ENCODE measurements at regions not wholly inside any gene's neighbourhood (a gene's known extent, or its start where the extent isn't known, plus 50 kb on each side); places are given as distances from the start of the nearest gene placed in this dataset.
A peak's percentile ranks its signal among the peaks of the same experiment; 100 is the strongest.
"Not testable (repeated sequence)": the region's sequence is repeated elsewhere in the genome, so short reads cannot be mapped to it uniquely, and the experiment has no call there.

- no peak overlapping the region for H3K4me3 ChIP-seq (ENCODE audit: low read depth, low read length)
- DNase-seq (ENCODE audit: low read depth), result no peak
Observed at GRCh38 chrX:106220177-106220576, 52.1 kb downstream of the PWWP3B start.

DNA sequence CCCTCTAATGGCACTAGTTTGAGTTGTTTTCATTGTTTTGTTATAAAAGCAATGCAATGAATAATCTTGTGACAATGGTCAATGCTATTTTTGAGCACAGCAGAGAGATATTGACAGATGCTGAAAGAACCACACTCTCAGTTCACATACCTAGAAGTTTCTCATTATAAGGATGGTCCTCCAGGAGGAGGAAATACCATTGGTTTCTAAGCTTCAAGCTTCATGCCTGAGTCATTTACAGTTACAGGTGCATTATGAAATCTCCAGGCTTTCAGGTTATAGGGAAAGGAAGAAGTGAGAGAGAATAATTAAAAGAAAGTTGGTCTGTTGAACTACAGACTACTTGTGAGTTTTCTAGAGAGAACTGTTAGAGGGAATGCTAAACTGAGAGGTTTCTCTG is 75.3 kb downstream of the PWWP3B start:
- DNase-seq (ENCODE audit: low read depth), result no peak
- H3K4me3 ChIP-seq (ENCODE audit: low read depth, low read length), result no peak overlapping the region

DNA sequence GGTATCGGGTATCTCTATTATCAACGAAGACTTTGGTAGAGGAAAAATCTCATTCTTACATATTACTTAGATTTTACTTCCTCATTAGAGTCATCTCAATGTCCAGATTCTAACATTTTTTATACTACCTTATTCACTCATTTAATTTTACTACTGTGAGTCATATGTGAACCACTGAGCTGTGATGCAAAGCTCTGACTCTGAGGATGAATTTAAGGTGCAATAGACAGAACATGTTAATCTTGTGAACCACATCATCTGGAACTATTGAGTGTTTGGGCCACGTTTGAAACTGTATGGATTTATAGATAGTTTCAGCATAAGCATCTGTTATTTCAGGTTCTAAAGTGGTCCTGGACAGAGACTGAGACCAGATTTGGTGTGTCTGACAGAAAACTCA is 78.4 kb downstream of the PWWP3B start:
- no peak overlapping the region for H3K4me3 ChIP-seq (ENCODE audit: low read depth, low read length)
- DNase-seq (ENCODE audit: low read depth), result peak; percentile 59

DNA sequence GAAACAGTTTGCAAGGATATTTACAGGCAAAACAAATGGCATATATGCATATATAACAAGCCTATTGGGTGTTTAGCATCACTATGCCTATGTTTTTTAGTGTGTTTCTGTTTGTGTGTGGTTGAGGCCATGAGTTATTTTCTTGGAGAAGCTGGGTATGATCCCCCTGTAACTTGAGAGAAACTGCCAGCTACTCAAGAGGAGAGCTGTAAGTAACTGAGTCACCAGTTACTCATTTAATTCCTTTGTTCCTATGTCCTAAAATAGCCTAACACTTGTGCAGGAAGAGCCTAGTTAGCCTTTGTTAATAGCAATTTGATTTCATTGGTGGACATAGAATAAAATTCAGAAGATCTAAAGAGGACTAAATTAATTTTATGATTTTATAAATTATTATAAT is 79.1 kb downstream of the PWWP3B start:
- H3K4me3 ChIP-seq (ENCODE audit: low read depth, low read length), result no peak overlapping the region
- peak; percentile 48 for DNase-seq (ENCODE audit: low read depth)

DNA sequence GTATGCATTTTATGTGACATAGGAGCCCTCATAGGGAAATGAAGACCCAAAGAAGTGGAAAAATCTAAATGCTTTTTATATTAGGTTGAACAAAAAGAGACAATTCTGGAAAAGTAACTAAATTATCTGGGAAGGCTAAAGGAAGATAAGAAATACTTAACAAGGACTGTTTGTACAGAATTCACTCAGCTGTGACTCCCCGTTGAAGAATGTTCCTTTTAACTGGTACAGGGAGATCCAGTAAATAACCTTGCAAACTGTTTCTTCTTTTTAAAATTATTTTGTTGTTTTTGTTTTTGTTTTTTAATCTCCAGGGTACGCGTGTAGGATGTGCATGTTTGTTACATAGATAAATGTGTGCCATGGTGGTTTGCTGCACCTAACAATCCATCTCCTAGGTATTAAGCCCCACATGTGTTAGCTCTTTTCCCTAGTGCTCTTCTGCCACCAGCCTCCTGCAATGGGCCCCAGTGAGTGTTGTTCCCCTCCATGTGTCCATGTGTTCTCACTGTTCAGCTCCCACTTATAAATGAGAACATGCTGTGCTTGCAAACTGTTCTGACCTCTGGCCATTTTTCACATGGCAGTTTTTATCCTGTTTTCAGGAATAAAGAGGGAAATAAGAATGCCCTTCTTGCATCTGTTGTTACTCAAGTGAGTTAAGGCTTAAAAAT is 81.7 kb downstream of the PWWP3B start:
- H3K4me3 ChIP-seq (ENCODE audit: low read depth, low read length), result no peak overlapping the region
- peak; percentile 29 for DNase-seq (ENCODE audit: low read depth)

- no peak overlapping the region for H3K4me3 ChIP-seq (ENCODE audit: low read depth, low read length)
- DNase-seq (ENCODE audit: low read depth), result peak; percentile 47
Observed at GRCh38 chrX:106263817-106264216, 95.7 kb downstream of the PWWP3B start.

DNA sequence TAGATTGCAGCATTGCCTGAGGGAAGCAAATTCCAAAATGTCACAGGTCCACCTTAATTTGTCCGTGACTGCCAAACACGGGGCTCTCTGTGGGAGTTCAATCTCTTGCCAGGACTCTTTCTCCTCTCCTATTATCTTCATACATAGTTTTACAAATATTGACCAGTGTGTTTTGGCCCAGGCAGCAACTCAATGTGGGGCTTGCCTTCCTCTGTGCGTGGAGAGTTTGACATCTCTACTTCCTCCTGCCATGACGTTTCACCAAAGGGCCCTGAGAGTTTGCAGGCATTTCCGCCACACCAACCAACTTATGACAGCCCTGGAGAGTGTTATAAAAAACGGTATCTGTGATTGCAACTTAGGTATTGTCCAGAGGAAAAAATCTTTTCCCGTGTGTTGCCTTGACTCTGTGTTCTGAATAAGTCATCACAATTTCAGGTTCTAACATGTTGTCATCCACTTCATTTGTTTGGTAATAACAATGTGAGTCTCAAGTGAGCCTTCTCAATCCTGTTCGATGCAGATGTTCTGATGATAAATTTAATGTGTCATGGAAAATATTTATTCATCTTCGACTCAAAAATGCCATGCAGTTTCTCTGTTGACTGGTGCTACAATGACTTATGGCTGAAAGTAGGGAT is 106.0 kb downstream of the PWWP3B start:
- DNase-seq (ENCODE audit: low read depth), result not testable (repeated sequence)

GRCh38 chrX:106275172-106275571 is 107.1 kb downstream of the PWWP3B start:
- not testable (repeated sequence) for H3K4me3 ChIP-seq (ENCODE audit: low read depth, low read length); DNase-seq (ENCODE audit: low read depth)

More for the DNA sequence above, 106.0 kb downstream of the PWWP3B start:
- H3K4me3 ChIP-seq (ENCODE audit: low read depth, low read length), result not testable (repeated sequence)

GRCh38 chrX:106278951-106279350 is 110.8 kb downstream of the PWWP3B start:
- H3K4me3 ChIP-seq (ENCODE audit: low read depth, low read length), result no peak overlapping the region
- no peak for DNase-seq (ENCODE audit: low read depth)

GRCh38 chrX:106281383-106281782 is 113.3 kb downstream of the PWWP3B start:
- no peak overlapping the region for H3K4me3 ChIP-seq (ENCODE audit: low read depth, low read length)
- no peak for DNase-seq (ENCODE audit: low read depth)

DNA sequence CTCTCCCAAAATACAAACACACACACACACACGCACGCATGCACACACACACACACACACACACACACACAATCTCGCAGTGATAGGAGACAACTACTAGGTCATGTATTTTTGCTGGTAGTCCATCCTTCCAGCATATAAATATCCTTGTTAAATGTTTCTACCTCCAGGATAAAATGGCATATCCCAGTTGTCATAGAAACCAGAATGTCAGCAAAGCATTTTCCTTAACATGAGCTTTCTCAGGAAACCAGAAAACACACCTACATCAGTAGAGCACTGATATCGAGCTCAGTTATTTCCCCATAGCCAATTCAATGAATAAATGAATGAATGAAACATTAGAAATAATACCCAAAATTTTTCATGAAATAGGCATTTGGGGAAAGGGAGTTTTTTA is 115.7 kb downstream of the PWWP3B start:
- no peak for DNase-seq (ENCODE audit: low read depth)
- no peak overlapping the region for H3K4me3 ChIP-seq (ENCODE audit: low read depth, low read length)

DNA sequence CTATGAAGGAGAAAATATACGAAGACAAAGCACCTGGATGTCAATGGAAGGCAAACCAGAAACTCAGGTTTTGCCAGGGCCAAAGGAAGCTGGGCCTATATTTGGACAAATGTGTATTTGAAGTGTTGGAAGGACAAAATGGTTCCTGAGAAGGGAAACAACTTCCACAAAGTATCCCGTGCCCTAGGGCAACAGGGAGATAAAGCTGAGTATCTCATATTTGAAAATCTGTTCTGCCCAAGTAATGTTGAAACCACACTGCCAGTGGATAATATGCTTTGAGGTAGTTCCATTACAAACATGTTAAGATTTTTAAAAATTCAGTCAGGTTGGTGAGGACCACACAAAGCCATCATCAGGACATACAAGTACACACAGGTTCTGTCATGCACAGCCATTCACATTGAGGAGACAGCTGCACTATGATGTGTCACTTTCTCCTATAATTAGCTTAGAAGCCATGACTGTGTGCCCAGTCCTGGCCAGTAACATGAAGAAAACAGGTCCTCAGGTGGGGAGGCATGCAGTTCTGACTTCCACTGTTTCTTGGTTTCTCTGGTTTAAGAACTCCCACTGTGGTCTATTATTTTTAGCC is 116.4 kb downstream of the PWWP3B start:
- DNase-seq (ENCODE audit: low read depth), result no peak
- no peak overlapping the region for H3K4me3 ChIP-seq (ENCODE audit: low read depth, low read length)

DNA sequence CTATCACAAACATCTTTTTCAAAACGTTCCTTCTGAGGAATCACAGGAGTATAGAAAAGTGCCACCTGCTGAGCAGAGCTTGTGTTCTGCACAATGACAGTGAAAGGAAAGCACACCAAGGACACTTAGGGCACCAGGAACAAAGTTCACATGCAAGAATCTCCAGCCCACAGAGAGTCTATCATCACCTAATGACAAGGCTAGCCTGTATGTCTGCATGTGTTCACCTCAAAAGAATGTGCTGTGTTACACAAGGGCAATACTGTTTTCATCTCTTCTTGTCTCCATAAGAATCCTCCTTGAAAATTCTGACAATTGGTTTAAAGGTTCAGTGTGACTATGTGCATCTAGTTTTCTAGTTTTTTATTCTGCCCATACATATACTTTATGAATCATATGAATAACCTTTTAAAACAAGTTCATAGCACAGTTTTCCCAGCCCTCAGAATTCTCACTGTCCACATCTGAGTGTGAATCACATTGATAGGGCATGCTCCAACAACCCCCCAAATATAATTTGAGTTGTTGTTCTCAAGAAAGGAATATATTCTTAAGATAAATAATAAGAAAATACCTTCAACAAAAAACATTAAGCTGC is 118.0 kb downstream of the PWWP3B start:
- DNase-seq (ENCODE audit: low read depth), result peak; percentile 36
- no peak overlapping the region for H3K4me3 ChIP-seq (ENCODE audit: low read depth, low read length)

GRCh38 chrX:106290778-106291177 is 122.7 kb downstream of the PWWP3B start:
- not testable (repeated sequence) for DNase-seq (ENCODE audit: low read depth); H3K4me3 ChIP-seq (ENCODE audit: low read depth, low read length)

GRCh38 chrX:106291779-106292390 is 123.8 kb downstream of the PWWP3B start:
- not testable (repeated sequence) for DNase-seq (ENCODE audit: low read depth); H3K4me3 ChIP-seq (ENCODE audit: low read depth, low read length)

GRCh38 chrX:106300239-106300638 is 132.1 kb downstream of the PWWP3B start:
- DNase-seq (ENCODE audit: low read depth), result no peak
- no peak overlapping the region for H3K4me3 ChIP-seq (ENCODE audit: low read depth, low read length)

- DNase-seq (ENCODE audit: low read depth), result no peak
- H3K4me3 ChIP-seq (ENCODE audit: low read depth, low read length), result no peak overlapping the region
Observed at GRCh38 chrX:106300656-106301055, 132.6 kb downstream of the PWWP3B start.

DNA sequence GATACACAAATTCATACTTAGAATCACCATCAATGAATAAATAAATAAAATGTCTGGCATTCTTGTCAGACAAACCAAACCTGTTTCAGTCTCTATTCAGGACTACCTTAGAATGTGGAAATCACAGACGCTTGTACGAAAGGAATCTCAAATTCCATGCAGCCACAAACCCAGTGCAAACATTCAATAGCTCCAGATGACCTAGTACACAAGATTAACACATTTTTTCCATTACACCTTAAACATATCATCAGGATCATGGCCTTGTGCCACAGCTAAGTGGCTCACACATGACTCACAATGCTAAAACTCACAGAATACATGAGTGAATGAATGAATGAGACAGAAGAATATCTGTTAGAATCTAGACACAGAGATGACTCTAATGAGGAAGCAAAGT is 134.2 kb downstream of the PWWP3B start:
- H3K4me3 ChIP-seq (ENCODE audit: low read depth, low read length), result no peak overlapping the region
- DNase-seq (ENCODE audit: low read depth), result no peak

DNA sequence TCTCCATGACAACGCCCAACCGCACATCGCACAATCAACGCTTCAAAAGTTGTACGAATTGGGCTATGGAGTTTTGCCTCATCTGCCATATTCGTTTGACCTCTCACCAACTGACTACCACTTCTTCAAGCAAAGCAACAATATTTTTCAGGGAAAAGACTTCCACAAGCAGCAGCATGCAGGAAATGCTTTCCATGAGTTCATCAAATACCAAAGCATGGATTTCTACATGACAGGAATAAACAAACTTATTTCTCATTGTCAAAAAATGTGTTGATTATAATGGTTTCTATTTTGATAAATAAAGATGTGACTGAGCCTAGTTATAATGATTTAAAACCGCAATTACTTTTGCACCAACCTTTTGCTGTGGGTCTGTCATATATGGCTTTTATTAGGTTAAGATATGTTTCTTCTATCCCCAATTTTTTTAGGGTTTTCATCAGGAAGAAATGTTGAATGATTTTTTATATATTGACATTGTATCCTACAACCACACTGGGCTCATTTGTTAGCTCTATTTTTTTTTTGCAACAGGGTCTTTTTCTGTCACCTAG is 138.4 kb downstream of the PWWP3B start:
- H3K4me3 ChIP-seq (ENCODE audit: low read depth, low read length), result no peak overlapping the region
- DNase-seq (ENCODE audit: low read depth), result no peak

- H3K4me3 ChIP-seq (ENCODE audit: low read depth, low read length), result no peak overlapping the region
- DNase-seq (ENCODE audit: low read depth), result no peak
Observed at GRCh38 chrX:106323357-106323756, 155.3 kb downstream of the PWWP3B start.

Data from skeletal muscle cell (primary cell).